ENCODE measurements at regions not wholly inside any gene's neighbourhood (a gene's known extent, or its start where the extent isn't known, plus 50 kb on each side); places are given as distances from the start of the nearest gene placed in this dataset.

- TF ChIP-seq CTCF (IDR thresholded peaks at IDR 0.05) (no peak), POLR2AphosphoS5 (IDR thresholded peaks at IDR 0.05) (no peak), EP300 (IDR thresholded peaks at IDR 0.05; ENCODE audit: low read depth) (no peak), POLR2A (IDR thresholded peaks at IDR 0.05) (no peak)
Observed at GRCh38 chr20:50336661-50337060, 146.0 kb downstream of the CEBPB start.
